ENCODE measurements at regions not wholly inside any gene's neighbourhood (a gene's known extent, or its start where the extent isn't known, plus 50 kb on each side); places are given as distances from the start of the nearest gene placed in this dataset.

GRCh38 chr18:25465152-25465732 lies 113.3 kb upstream of the ZNF521 start:
- no peaks in the 10 kb centered on the region for H3K36me3 Mint-ChIP-seq (ENCODE audit: low read depth)
- intact Hi-C loops (cut with micrococcal nuclease), result no loop called here
- no peak overlapping the region for H3K27ac Mint-ChIP-seq
- no peak overlapping the region for H3K4me3 Mint-ChIP-seq (ENCODE audit: low read depth)
- H3K4me1 Mint-ChIP-seq (ENCODE audit: low read depth), result no peaks in the 10 kb centered on the region
- DNase-seq (ENCODE audit: low spot score), result no peak
- no peaks in the 10 kb centered on the region for H3K9me3 Mint-ChIP-seq
- no peaks in the 10 kb centered on the region for H3K27me3 Mint-ChIP-seq (ENCODE audit: low read depth)

- no peak overlapping the region for H3K27ac Mint-ChIP-seq
- no peaks in the 10 kb centered on the region for H3K36me3 Mint-ChIP-seq (ENCODE audit: low read depth)
- H3K27me3 Mint-ChIP-seq (ENCODE audit: low read depth), result no peaks in the 10 kb centered on the region
- no peak for DNase-seq (ENCODE audit: low spot score)
- intact Hi-C loops (cut with micrococcal nuclease), result no loop called here
- H3K9me3 Mint-ChIP-seq, result no peaks in the 10 kb centered on the region
- H3K4me1 Mint-ChIP-seq (ENCODE audit: low read depth), result no peaks in the 10 kb centered on the region
- H3K4me3 Mint-ChIP-seq (ENCODE audit: low read depth), result no peak overlapping the region
These were observed 112.3 kb upstream of the ZNF521 start for GRCh38 chr18:25464227-25464626.

GRCh38 chr18:25463726-25464125 lies 111.8 kb upstream of the ZNF521 start:
- Mint-ChIP-seq H3K4me1 (ENCODE audit: low read depth) (no peaks in the 10 kb centered on the region), H3K27ac (no peak overlapping the region), H3K27me3 (ENCODE audit: low read depth) (no peaks in the 10 kb centered on the region), H3K4me3 (ENCODE audit: low read depth) (no peak overlapping the region), H3K36me3 (ENCODE audit: low read depth) (no peaks in the 10 kb centered on the region), H3K9me3 (no peaks in the 10 kb centered on the region)
- intact Hi-C loops (cut with micrococcal nuclease), result no loop called here
- no peak for DNase-seq (ENCODE audit: low spot score)

- H3K36me3 Mint-ChIP-seq (ENCODE audit: low read depth), result no peaks in the 10 kb centered on the region
- no peak for DNase-seq (ENCODE audit: low spot score)
- no peaks in the 10 kb centered on the region for H3K27me3 Mint-ChIP-seq (ENCODE audit: low read depth)
- H3K4me3 Mint-ChIP-seq (ENCODE audit: low read depth), result no peak overlapping the region
- H3K9me3 Mint-ChIP-seq, result no peaks in the 10 kb centered on the region
- H3K4me1 Mint-ChIP-seq (ENCODE audit: low read depth), result no peaks in the 10 kb centered on the region
- intact Hi-C loops (cut with micrococcal nuclease), result no loop called here
- H3K27ac Mint-ChIP-seq, result no peak overlapping the region
These were observed 107.8 kb upstream of the ZNF521 start for GRCh38 chr18:25459814-25460213.

GRCh38 chr18:25457601-25458000 lies 105.6 kb upstream of the ZNF521 start:
- Mint-ChIP-seq H3K27me3 (ENCODE audit: low read depth) (no peaks in the 10 kb centered on the region), H3K9me3 (no peaks in the 10 kb centered on the region), H3K36me3 (ENCODE audit: low read depth) (no peaks in the 10 kb centered on the region), H3K27ac (no peak overlapping the region), H3K4me1 (ENCODE audit: low read depth) (no peaks in the 10 kb centered on the region), H3K4me3 (ENCODE audit: low read depth) (no peak overlapping the region)
- no peak for DNase-seq (ENCODE audit: low spot score)
- intact Hi-C loops (cut with micrococcal nuclease), result no loop called here

- H3K36me3 Mint-ChIP-seq (ENCODE audit: low read depth), result no peaks in the 10 kb centered on the region
- intact Hi-C loops (cut with micrococcal nuclease), result no loop called here
- H3K4me1 Mint-ChIP-seq (ENCODE audit: low read depth), result no peaks in the 10 kb centered on the region
These were observed 105.2 kb upstream of the ZNF521 start for GRCh38 chr18:25457126-25457525.

GRCh38 chr18:25456334-25457010 lies 104.5 kb upstream of the ZNF521 start:
- no peak overlapping the region for H3K4me3 Mint-ChIP-seq (ENCODE audit: low read depth)
- no peaks in the 10 kb centered on the region for H3K4me1 Mint-ChIP-seq (ENCODE audit: low read depth)
- H3K9me3 Mint-ChIP-seq, result no peaks in the 10 kb centered on the region
- no peaks in the 10 kb centered on the region for H3K27me3 Mint-ChIP-seq (ENCODE audit: low read depth)
- intact Hi-C loops (cut with micrococcal nuclease), result no loop called here
- no peak overlapping the region for H3K27ac Mint-ChIP-seq
- no peak for DNase-seq (ENCODE audit: low spot score)
- no peaks in the 10 kb centered on the region for H3K36me3 Mint-ChIP-seq (ENCODE audit: low read depth)

More at GRCh38 chr18:25457126-25457525, 105.2 kb upstream of the ZNF521 start:
- DNase-seq (ENCODE audit: low spot score), result no peak
- no peaks in the 10 kb centered on the region for H3K9me3 Mint-ChIP-seq
- H3K4me3 Mint-ChIP-seq (ENCODE audit: low read depth), result no peak overlapping the region
- no peak overlapping the region for H3K27ac Mint-ChIP-seq
- H3K27me3 Mint-ChIP-seq (ENCODE audit: low read depth), result no peaks in the 10 kb centered on the region

- H3K9me3 Mint-ChIP-seq, result no peaks in the 10 kb centered on the region
- intact Hi-C loops (cut with micrococcal nuclease), result no loop called here
- no peaks in the 10 kb centered on the region for H3K4me1 Mint-ChIP-seq (ENCODE audit: low read depth)
These were observed 103.7 kb upstream of the ZNF521 start for GRCh38 chr18:25455646-25456045.

GRCh38 chr18:25455159-25455558 lies 103.2 kb upstream of the ZNF521 start:
- H3K27ac Mint-ChIP-seq, result no peak overlapping the region
- DNase-seq (ENCODE audit: low spot score), result no peak
- no peaks in the 10 kb centered on the region for H3K9me3 Mint-ChIP-seq
- H3K4me1 Mint-ChIP-seq (ENCODE audit: low read depth), result no peaks in the 10 kb centered on the region
- no peaks in the 10 kb centered on the region for H3K36me3 Mint-ChIP-seq (ENCODE audit: low read depth)
- no peak overlapping the region for H3K4me3 Mint-ChIP-seq (ENCODE audit: low read depth)
- no peaks in the 10 kb centered on the region for H3K27me3 Mint-ChIP-seq (ENCODE audit: low read depth)
- intact Hi-C loops (cut with micrococcal nuclease), result no loop called here

More at GRCh38 chr18:25455646-25456045, 103.7 kb upstream of the ZNF521 start:
- no peaks in the 10 kb centered on the region for H3K27me3 Mint-ChIP-seq (ENCODE audit: low read depth)
- no peak overlapping the region for H3K27ac Mint-ChIP-seq
- H3K4me3 Mint-ChIP-seq (ENCODE audit: low read depth), result no peak overlapping the region
- no peaks in the 10 kb centered on the region for H3K36me3 Mint-ChIP-seq (ENCODE audit: low read depth)
- no peak for DNase-seq (ENCODE audit: low spot score)

GRCh38 chr18:25454730-25455129 lies 102.8 kb upstream of the ZNF521 start:
- Mint-ChIP-seq H3K27me3 (ENCODE audit: low read depth) (no peaks in the 10 kb centered on the region), H3K4me3 (ENCODE audit: low read depth) (no peak overlapping the region), H3K36me3 (ENCODE audit: low read depth) (no peaks in the 10 kb centered on the region), H3K9me3 (no peaks in the 10 kb centered on the region), H3K27ac (no peak overlapping the region), H3K4me1 (ENCODE audit: low read depth) (no peaks in the 10 kb centered on the region)
- DNase-seq (ENCODE audit: low spot score), result no peak
- intact Hi-C loops (cut with micrococcal nuclease), result no loop called here

GRCh38 chr18:25454270-25454659 lies 102.3 kb upstream of the ZNF521 start:
- intact Hi-C loops (cut with micrococcal nuclease), result no loop called here
- no peaks in the 10 kb centered on the region for H3K27me3 Mint-ChIP-seq (ENCODE audit: low read depth)
- H3K4me1 Mint-ChIP-seq (ENCODE audit: low read depth), result no peaks in the 10 kb centered on the region
- H3K36me3 Mint-ChIP-seq (ENCODE audit: low read depth), result no peaks in the 10 kb centered on the region
- no peak overlapping the region for H3K4me3 Mint-ChIP-seq (ENCODE audit: low read depth)
- no peak overlapping the region for H3K27ac Mint-ChIP-seq
- no peaks in the 10 kb centered on the region for H3K9me3 Mint-ChIP-seq
- no peak for DNase-seq (ENCODE audit: low spot score)

- Mint-ChIP-seq H3K27me3 (ENCODE audit: low read depth) (no peaks in the 10 kb centered on the region), H3K4me3 (ENCODE audit: low read depth) (no peak overlapping the region), H3K27ac (no peak overlapping the region), H3K4me1 (ENCODE audit: low read depth) (no peaks in the 10 kb centered on the region), H3K36me3 (ENCODE audit: low read depth) (no peaks in the 10 kb centered on the region), H3K9me3 (no peaks in the 10 kb centered on the region)
- intact Hi-C loops (cut with micrococcal nuclease), result no loop called here
- DNase-seq (ENCODE audit: low spot score), result no peak
These were observed 101.7 kb upstream of the ZNF521 start for GRCh38 chr18:25453556-25454269.

GRCh38 chr18:25451077-25451658 lies 99.2 kb upstream of the ZNF521 start:
- Mint-ChIP-seq H3K27ac (no peak overlapping the region), H3K27me3 (ENCODE audit: low read depth) (no peaks in the 10 kb centered on the region), H3K9me3 (no peaks in the 10 kb centered on the region), H3K36me3 (ENCODE audit: low read depth) (no peaks in the 10 kb centered on the region), H3K4me1 (ENCODE audit: low read depth) (no peaks in the 10 kb centered on the region), H3K4me3 (ENCODE audit: low read depth) (no peak overlapping the region)
- intact Hi-C loops (cut with micrococcal nuclease), result no loop called here
- DNase-seq (ENCODE audit: low spot score), result no peak

Data from activated T-helper 2 cell treated with anti-CD3 and anti-CD28 coated beads, Interferon-gamma antibody, Interleukin-2, Interleukin-4, amounts not matched to agents 10 μg/mL and 5 μg/mL and 100 μg/mL, durations not matched to agents 14 hours and 24 hours and 36 hours (primary cell).